PC-9 (cell line): ENCODE measurements at regions not wholly inside any gene's neighbourhood (a gene's known extent, or its start where the extent isn't known, plus 50 kb on each side); places are given as distances from the start of the nearest gene placed in this dataset.

ENCODE experiments used
- BruUV-seq: library from RNA; stranded (reverse); fragments of 400-500 nt; replicated peaks from 2 replicates; lab custom pipeline; 2021; lab: Mats Ljungman, UMichigan
- CTCF ChIA-PET: fragments of 300-600 bp; sonication (Branson Sonifier 250); formaldehyde crosslinking; loops from one replicate; lab custom pipeline; 2022; ENCODE audit warnings: antibody characterized with exemption; lab: Charles Lee
- POLR2A ChIA-PET: fragments of 300-600 bp; sonication (Branson Sonifier 250); formaldehyde crosslinking; loops from one replicate; lab custom pipeline; 2022; ENCODE audit warnings: antibody characterized with exemption; ENCODE audit not compliant: unreplicated experiment; lab: Charles Lee
- DNase-seq, 2 experiments: peaks; one replicate each; pipeline versions ENCODE4 v3.0.0 to v3.0.0-alpha.2; 2015 to 2022; ENCODE audit warnings: mixed read lengths in 1 of 2
- H2AFZ ChIP-seq: fragments of 200-600 bp; sonication (generic); 2 replicates; pipeline ENCODE4 v1.8.1; 2017; ENCODE audit warnings: antibody characterized with exemption
- H3F3A ChIP-seq: fragments of 200-600 bp; sonication (generic); 2 replicates; pipeline ENCODE4 v1.8.1; 2017; ENCODE audit warnings: antibody characterized with exemption, mild to moderate bottlenecking, low read depth; ENCODE audit not compliant: insufficient read depth
- H3K27ac ChIP-seq: fragments of 200-600 bp; sonication (generic); 2 replicates; pipeline ENCODE4 v1.6.1; 2016; ENCODE audit warnings: mixed run types
- H3K27me3 ChIP-seq: fragments of 200-600 bp; sonication (generic); 2 replicates; pipeline ENCODE4 v1.6.1; 2016; ENCODE audit warnings: low read depth, mixed run types; ENCODE audit not compliant: insufficient read depth
- H3K36me3 ChIP-seq: fragments of 200-600 bp; sonication (generic); 2 replicates; pipeline ENCODE4 v1.6.1; 2016; ENCODE audit warnings: low read depth, mixed run types
- H3K4me1 ChIP-seq: fragments of 200-600 bp; sonication (generic); replicated peaks from 2 replicates; pipeline ENCODE4 v1.6.1; 2016; ENCODE audit warnings: mixed run types; ENCODE audit not compliant: insufficient read depth
- H3K4me2 ChIP-seq: fragments of 200-600 bp; sonication (generic); 2 replicates; pipeline ENCODE4 v1.6.1; 2017; ENCODE audit warnings: mixed run types
- H3K4me3 ChIP-seq: fragments of 200-600 bp; sonication (generic); 2 replicates; pipeline ENCODE4 v1.6.1; 2016; ENCODE audit warnings: mixed run types
- H3K79me2 ChIP-seq: fragments of 200-600 bp; sonication (generic); 2 replicates; pipeline ENCODE4 v1.6.1; 2017; ENCODE audit warnings: low read depth, mixed run types
- H3K9me2 ChIP-seq: fragments of 200-600 bp; sonication (generic); 2 replicates; pipeline ENCODE4 v1.8.1; 2017; ENCODE audit warnings: mild to moderate bottlenecking; ENCODE audit not compliant: insufficient read depth
- H3K9me3 ChIP-seq: fragments of 200-600 bp; sonication (generic); 2 replicates; pipeline ENCODE4 v1.8.1; 2016; ENCODE audit warnings: low read depth; ENCODE audit not compliant: insufficient read depth
- H4K20me1 ChIP-seq: fragments of 200-600 bp; sonication (generic); 2 replicates; pipeline ENCODE4 v1.8.1; 2017; ENCODE audit not compliant: insufficient read depth
- EZH2 ChIP-seq: fragments of 200-600 bp; sonication (generic); IDR thresholded peaks from 2 replicates; pipeline ENCODE4 v1.8.0; 2017; ENCODE audit warnings: antibody characterized with exemption, low read depth
- intact Hi-C: fragments of 100-400 bp; cut with micrococcal nuclease; formaldehyde crosslinking; loops from one replicate; pipeline ENCODE4 v1.10.0; 2022; ENCODE audit not compliant: unreplicated experiment
- TF ChIP-seq, protein P1 (sequence below): fragments of 200-600 bp; sonication (generic); conservative IDR thresholded peaks from 2 replicates; pipeline ENCODE4 v1.6.1; 2017; ENCODE audit warnings: mixed run types, antibody characterized with exemption, mild to moderate bottlenecking, moderate library complexity

DNA sequence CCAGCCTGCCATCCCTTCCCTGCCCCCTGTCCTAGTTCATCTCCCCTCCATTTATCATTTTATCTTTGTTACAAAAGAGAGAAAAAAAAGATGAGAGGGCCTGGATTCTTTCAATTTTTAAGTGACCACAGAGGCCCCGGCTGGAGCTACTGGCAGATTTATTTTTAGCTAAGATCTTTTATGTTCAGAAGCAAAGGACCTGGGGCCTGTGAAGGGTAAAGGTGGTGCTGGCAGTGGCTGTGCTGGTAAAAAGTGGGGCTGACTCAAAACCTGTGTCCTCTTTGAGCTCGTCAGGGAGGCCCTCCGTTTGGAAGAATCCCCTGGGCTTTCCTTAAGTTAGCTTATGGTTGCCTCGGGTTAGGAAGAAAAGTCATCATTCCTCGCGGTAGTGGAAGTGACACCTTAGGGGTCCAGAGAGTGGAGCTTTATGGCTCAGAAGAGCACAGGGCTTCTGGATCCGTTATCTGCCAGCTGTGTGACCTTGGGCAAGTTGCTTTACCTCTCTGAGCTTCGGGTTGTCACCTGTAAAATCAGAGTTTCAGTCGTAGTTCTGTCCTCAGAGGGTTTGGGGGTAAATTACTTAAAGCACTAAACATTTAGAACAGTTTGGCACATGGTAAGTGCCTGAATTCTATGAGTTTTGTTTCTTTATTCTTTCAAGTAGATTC lies 923.8 kb upstream of the EEF2KMT start:
- no peak overlapping the region for H2AFZ ChIP-seq
- CTCF ChIA-PET, result no interaction called here
- H3F3A ChIP-seq, result no peaks in the 10 kb centered on the region
- H3K4me1 ChIP-seq, result no peaks in the 10 kb centered on the region
- H3K4me3 ChIP-seq, result no peak overlapping the region
- POLR2A ChIA-PET, result no interaction called here
- DNase-seq, result no peak
- no peaks in the 10 kb centered on the region for H3K36me3 ChIP-seq
- intact Hi-C loops, result no loop called here
- no peaks in the 10 kb centered on the region for H3K9me3 ChIP-seq
- BruUV-seq, result no TSS peak
- no peaks in the 10 kb centered on the region for H3K79me2 ChIP-seq
- H3K9me2 ChIP-seq, result no peaks in the 10 kb centered on the region
- H3K4me2 ChIP-seq, result no peak overlapping the region
- TF ChIP-seq, protein P1, sequence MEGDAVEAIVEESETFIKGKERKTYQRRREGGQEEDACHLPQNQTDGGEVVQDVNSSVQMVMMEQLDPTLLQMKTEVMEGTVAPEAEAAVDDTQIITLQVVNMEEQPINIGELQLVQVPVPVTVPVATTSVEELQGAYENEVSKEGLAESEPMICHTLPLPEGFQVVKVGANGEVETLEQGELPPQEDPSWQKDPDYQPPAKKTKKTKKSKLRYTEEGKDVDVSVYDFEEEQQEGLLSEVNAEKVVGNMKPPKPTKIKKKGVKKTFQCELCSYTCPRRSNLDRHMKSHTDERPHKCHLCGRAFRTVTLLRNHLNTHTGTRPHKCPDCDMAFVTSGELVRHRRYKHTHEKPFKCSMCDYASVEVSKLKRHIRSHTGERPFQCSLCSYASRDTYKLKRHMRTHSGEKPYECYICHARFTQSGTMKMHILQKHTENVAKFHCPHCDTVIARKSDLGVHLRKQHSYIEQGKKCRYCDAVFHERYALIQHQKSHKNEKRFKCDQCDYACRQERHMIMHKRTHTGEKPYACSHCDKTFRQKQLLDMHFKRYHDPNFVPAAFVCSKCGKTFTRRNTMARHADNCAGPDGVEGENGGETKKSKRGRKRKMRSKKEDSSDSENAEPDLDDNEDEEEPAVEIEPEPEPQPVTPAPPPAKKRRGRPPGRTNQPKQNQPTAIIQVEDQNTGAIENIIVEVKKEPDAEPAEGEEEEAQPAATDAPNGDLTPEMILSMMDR, result no peak
- TF ChIP-seq EZH2, result no peak
- H3K27ac ChIP-seq, result no peak overlapping the region
- H4K20me1 ChIP-seq, result no peaks in the 10 kb centered on the region; the same call in 1 of the 2 replicates
- peaks cover 46% of the 10 kb centered on the region for H3K27me3 ChIP-seq

DNA sequence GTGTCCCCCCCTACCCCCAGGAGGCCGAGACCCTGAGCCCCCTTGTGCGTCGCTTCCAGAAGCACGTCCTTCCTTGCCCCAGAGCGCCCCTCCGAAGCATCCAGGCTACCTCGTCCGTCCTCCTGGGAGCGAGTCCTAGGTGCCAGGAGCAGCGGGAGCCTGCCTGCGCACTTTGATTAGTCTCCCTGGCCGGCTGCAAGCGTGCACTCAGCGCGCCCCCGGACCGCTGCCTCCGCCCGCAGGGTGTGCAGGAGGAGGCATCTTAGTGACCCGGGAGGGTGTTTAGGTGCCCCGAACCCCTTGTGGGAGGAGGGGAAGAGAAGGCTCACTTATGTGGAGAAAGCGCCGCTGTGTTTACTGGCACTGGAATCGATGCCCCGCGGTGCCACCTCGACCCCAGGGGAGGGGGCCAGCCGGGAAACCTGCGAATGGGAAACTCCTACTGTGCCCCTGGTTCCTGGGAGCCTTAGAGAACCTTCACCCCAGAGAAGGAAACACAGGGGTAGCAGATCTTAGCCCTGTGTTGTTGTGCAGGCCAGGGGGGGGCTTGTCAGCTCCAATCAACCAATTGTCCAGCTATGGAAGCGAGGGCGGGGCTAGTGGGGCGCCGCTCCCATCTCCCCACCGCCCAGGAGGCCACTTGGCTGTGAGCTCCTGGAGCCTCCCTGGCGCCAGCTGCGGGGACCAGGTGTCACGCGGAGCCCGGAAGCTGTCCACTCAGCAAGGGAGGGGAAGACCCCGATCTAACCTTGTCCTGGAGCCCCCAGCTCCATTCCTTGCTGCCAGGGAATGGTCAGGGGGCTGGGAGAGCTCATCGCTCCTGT lies 922.8 kb upstream of the EEF2KMT start:
- no peaks in the 10 kb centered on the region for H3K9me3 ChIP-seq
- ChIA-PET CTCF (no interaction called here), POLR2A (no interaction called here)
- no peak overlapping the region for H3K4me2 ChIP-seq
- no peak overlapping the region for H2AFZ ChIP-seq
- no peaks in the 10 kb centered on the region for H3F3A ChIP-seq
- H3K9me2 ChIP-seq, result no peaks in the 10 kb centered on the region
- H3K4me3 ChIP-seq, result no peak overlapping the region
- H3K36me3 ChIP-seq, result no peaks in the 10 kb centered on the region
- no peaks in the 10 kb centered on the region for H3K4me1 ChIP-seq
- intact Hi-C loops, result no loop called here
- peaks cover 42% of the 10 kb centered on the region for H3K27me3 ChIP-seq
- H3K27ac ChIP-seq, result no peak overlapping the region
- DNase-seq, result no peak
- no TSS peak for BruUV-seq
- no peak for TF ChIP-seq EZH2
- TF ChIP-seq, protein P1, result no peak
- H4K20me1 ChIP-seq, result no peaks in the 10 kb centered on the region; the same call in 1 of the 2 replicates
- no peaks in the 10 kb centered on the region for H3K79me2 ChIP-seq

DNA sequence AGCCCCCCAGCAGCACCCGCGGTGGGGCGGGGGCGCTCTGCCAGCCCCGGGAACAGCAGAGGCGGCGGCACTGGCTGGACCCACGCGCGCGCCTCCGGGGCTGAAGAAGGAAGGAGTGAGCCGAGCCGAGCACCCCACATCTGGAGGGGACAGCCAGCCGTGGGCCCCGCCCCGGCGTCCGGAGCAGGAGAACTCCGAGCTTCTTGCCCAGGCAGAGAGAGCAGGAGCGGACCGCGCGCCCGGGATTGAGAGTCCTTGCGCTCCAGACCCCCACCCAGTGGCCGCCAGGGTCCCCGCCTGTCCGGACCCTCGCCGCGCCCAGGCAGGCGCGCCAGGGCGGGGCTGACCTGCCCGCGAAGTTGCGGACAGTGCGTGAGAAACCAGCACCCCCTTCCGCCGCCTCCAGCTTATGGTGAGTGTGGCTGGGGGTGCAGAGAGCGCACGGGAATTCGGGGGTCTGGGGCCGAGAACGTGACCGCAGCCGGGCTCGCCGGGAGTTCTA lies 921.9 kb upstream of the EEF2KMT start:
- no peaks in the 10 kb centered on the region for H3K9me3 ChIP-seq
- no TSS peak for BruUV-seq
- no peak overlapping the region for H3K27ac ChIP-seq
- H3F3A ChIP-seq, result no peaks in the 10 kb centered on the region
- H3K9me2 ChIP-seq, result no peaks in the 10 kb centered on the region
- ChIA-PET POLR2A (no interaction called here), CTCF (no interaction called here)
- no peaks in the 10 kb centered on the region for H3K4me1 ChIP-seq
- DNase-seq, result no peak
- TF ChIP-seq, protein P1, result no peak
- TF ChIP-seq EZH2, result no peak
- H3K27me3 ChIP-seq, result peaks cover 34% of the 10 kb centered on the region
- intact Hi-C loops, result no loop called here
- H3K79me2 ChIP-seq, result no peaks in the 10 kb centered on the region
- H3K4me3 ChIP-seq, result no peak overlapping the region
- no peak overlapping the region for H3K4me2 ChIP-seq
- no peaks in the 10 kb centered on the region for H3K36me3 ChIP-seq
- H2AFZ ChIP-seq, result no peak overlapping the region
- H4K20me1 ChIP-seq, result no peaks in the 10 kb centered on the region; the same call in 1 of the 2 replicates
